SK-N-SH treated with all-trans-retinoic acid at 6 μM for 48 hours (cell line): ENCODE measurements at regions not wholly inside any gene's neighbourhood (a gene's known extent, or its start where the extent isn't known, plus 50 kb on each side); places are given as distances from the start of the nearest gene placed in this dataset.

Experiments
- ARNTL ChIP-seq: fragments of 450-650 bp; formaldehyde crosslinking; IDR thresholded peaks from 2 replicates; pipeline ENCODE4 v1.5.0; 2020; ENCODE audit warnings: low read depth, mild to moderate bottlenecking, moderate library complexity, borderline replicate concordance
- CSDC2 ChIP-seq: fragments of 250-450 bp; sonication (Bioruptor Pico); IDR thresholded peaks from 2 replicates; pipeline ENCODE4 v1.5.0; 2020; ENCODE audit warnings: mild to moderate bottlenecking, moderate library complexity
- OSR1 ChIP-seq: fragments of 250-450 bp; sonication (Bioruptor Pico); IDR thresholded peaks from 2 replicates; pipeline ENCODE4 v1.8.0; 2022; ENCODE audit warnings: moderate library complexity, mild to moderate bottlenecking, inconsistent platforms
- PPARA ChIP-seq: fragments of 250-450 bp; sonication (Bioruptor Pico); IDR thresholded peaks from 2 replicates; pipeline ENCODE4 v1.5.0; 2020; ENCODE audit warnings: mild to moderate bottlenecking, borderline replicate concordance
- ZFP30 ChIP-seq: fragments of 450-650 bp; formaldehyde crosslinking; IDR thresholded peaks from 2 replicates; pipeline ENCODE4 v1.5.0; 2022; ENCODE audit warnings: mild to moderate bottlenecking, moderate library complexity
- TF ChIP-seq, protein P1 (sequence below): fragments of 250-450 bp; sonication (Bioruptor Pico); IDR thresholded peaks from 2 replicates; pipeline ENCODE4 v1.5.1; 2021; ENCODE audit warnings: mild to moderate bottlenecking, moderate library complexity
- TF ChIP-seq, protein P2 (sequence below): fragments of 250-450 bp; sonication (Bioruptor Pico); IDR thresholded peaks from 2 replicates; pipeline ENCODE4 v1.5.1; 2020; ENCODE audit warnings: low read depth, mild to moderate bottlenecking, moderate library complexity
- TF ChIP-seq, protein P3 (sequence below): fragments of 250-450 bp; sonication (Bioruptor Pico); IDR thresholded peaks from 2 replicates; pipeline ENCODE4 v1.8.0; 2020; ENCODE audit warnings: mild to moderate bottlenecking, moderate library complexity, borderline replicate concordance

DNA sequence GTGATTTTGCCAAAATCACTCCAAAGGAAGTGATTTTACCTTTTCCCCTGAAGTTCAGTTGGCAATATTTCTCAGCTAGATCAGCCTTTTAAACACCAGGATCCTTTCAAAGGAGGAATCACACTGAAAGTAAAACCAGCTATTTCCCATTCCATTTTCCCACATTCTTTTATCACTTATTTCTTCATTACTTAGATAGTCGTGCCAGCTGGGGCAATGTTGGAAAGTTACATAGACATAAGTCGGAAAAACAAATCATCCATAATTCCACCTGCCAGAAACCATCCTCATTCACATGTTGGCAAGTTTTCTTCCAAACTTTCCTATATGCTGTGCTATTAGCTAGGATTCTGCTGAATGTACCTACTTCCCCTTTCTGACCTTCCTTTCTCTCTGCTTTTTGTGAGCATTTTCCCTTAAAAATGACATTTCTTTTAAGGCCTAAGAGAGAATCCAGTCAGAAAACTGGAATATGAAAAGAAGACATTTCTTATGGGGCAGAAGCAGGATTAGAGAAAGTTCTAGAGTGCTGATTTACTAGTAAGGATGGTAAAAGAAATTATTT is 170.0 kb upstream of the STK17B start:
- TF ChIP-seq, protein P1, sequence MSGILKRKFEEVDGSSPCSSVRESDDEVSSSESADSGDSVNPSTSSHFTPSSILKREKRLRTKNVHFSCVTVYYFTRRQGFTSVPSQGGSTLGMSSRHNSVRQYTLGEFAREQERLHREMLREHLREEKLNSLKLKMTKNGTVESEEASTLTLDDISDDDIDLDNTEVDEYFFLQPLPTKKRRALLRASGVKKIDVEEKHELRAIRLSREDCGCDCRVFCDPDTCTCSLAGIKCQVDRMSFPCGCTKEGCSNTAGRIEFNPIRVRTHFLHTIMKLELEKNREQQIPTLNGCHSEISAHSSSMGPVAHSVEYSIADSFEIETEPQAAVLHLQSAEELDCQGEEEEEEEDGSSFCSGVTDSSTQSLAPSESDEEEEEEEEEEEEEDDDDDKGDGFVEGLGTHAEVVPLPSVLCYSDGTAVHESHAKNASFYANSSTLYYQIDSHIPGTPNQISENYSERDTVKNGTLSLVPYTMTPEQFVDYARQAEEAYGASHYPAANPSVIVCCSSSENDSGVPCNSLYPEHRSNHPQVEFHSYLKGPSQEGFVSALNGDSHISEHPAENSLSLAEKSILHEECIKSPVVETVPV (CRISPR knock-in tag), result no peak
- TF ChIP-seq OSR1 (CRISPR knock-in tag) (no peak), CSDC2 (CRISPR knock-in tag) (no peak), ARNTL (no peak), PPARA (CRISPR knock-in tag) (no peak), ZFP30 (CRISPR knock-in tag) (no peak)
- TF ChIP-seq, protein P2, sequence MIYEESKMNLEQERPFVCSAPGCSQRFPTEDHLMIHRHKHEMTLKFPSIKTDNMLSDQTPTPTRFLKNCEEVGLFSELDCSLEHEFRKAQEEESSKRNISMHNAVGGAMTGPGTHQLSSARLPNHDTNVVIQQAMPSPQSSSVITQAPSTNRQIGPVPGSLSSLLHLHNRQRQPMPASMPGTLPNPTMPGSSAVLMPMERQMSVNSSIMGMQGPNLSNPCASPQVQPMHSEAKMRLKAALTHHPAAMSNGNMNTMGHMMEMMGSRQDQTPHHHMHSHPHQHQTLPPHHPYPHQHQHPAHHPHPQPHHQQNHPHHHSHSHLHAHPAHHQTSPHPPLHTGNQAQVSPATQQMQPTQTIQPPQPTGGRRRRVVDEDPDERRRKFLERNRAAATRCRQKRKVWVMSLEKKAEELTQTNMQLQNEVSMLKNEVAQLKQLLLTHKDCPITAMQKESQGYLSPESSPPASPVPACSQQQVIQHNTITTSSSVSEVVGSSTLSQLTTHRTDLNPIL (CRISPR knock-in tag), result no peak
- TF ChIP-seq, protein P3, sequence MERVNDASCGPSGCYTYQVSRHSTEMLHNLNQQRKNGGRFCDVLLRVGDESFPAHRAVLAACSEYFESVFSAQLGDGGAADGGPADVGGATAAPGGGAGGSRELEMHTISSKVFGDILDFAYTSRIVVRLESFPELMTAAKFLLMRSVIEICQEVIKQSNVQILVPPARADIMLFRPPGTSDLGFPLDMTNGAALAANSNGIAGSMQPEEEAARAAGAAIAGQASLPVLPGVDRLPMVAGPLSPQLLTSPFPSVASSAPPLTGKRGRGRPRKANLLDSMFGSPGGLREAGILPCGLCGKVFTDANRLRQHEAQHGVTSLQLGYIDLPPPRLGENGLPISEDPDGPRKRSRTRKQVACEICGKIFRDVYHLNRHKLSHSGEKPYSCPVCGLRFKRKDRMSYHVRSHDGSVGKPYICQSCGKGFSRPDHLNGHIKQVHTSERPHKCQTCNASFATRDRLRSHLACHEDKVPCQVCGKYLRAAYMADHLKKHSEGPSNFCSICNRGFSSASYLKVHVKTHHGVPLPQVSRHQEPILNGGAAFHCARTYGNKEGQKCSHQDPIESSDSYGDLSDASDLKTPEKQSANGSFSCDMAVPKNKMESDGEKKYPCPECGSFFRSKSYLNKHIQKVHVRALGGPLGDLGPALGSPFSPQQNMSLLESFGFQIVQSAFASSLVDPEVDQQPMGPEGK, result no peak
